ENCODE measurements at regions not wholly inside any gene's neighbourhood (a gene's known extent, or its start where the extent isn't known, plus 50 kb on each side); places are given as distances from the start of the nearest gene placed in this dataset.
"Not testable (repeated sequence)": the region's sequence is repeated elsewhere in the genome, so short reads cannot be mapped to it uniquely, and the experiment has no call there.

GRCh38 chr12:83361071-83361470, 674.4 kb downstream of the TMTC2 start:
- DNase-seq (ENCODE audit: low read depth), result no peak

GRCh38 chr12:83349907-83350611, 663.4 kb downstream of the TMTC2 start:
- DNase-seq (ENCODE audit: low read depth), result no peak

GRCh38 chr12:83346333-83346732, 659.6 kb downstream of the TMTC2 start:
- DNase-seq (ENCODE audit: low read depth), result no peak

- DNase-seq (ENCODE audit: low read depth), result no peak
Measured at GRCh38 chr12:83343767-83344166, 657.1 kb downstream of the TMTC2 start.

- DNase-seq (ENCODE audit: low read depth), result no peak
Measured at GRCh38 chr12:83335748-83336147, 649.0 kb downstream of the TMTC2 start.

GRCh38 chr12:83326666-83327065, 640.0 kb downstream of the TMTC2 start:
- DNase-seq (ENCODE audit: low read depth), result no peak

GRCh38 chr12:83323866-83324265, 637.2 kb downstream of the TMTC2 start:
- no peak for DNase-seq (ENCODE audit: low read depth)

GRCh38 chr12:83322809-83323208, 636.1 kb downstream of the TMTC2 start:
- no peak for DNase-seq (ENCODE audit: low read depth)

- DNase-seq (ENCODE audit: low read depth), result no peak
Measured at GRCh38 chr12:83321971-83322370, 635.3 kb downstream of the TMTC2 start.

- no peak for DNase-seq (ENCODE audit: low read depth)
Measured at GRCh38 chr12:83320350-83320749, 633.6 kb downstream of the TMTC2 start.

- DNase-seq (ENCODE audit: low read depth), result no peak
Measured at GRCh38 chr12:83318386-83319098, 631.8 kb downstream of the TMTC2 start.

GRCh38 chr12:83317595-83317994, 630.9 kb downstream of the TMTC2 start:
- DNase-seq (ENCODE audit: low read depth), result no peak

GRCh38 chr12:83313827-83314226, 627.1 kb downstream of the TMTC2 start:
- DNase-seq (ENCODE audit: low read depth), result no peak

GRCh38 chr12:83313322-83313721, 626.6 kb downstream of the TMTC2 start:
- no peak for DNase-seq (ENCODE audit: low read depth)

- no peak for DNase-seq (ENCODE audit: low read depth)
Measured at GRCh38 chr12:83276904-83277303, 590.2 kb downstream of the TMTC2 start.

- DNase-seq (ENCODE audit: low read depth), result no peak
Measured at GRCh38 chr12:83271201-83271600, 584.5 kb downstream of the TMTC2 start.

- no peak for DNase-seq (ENCODE audit: low read depth)
Measured at GRCh38 chr12:83265808-83266207, 579.1 kb downstream of the TMTC2 start.

GRCh38 chr12:83261998-83262397, 575.3 kb downstream of the TMTC2 start:
- DNase-seq (ENCODE audit: low read depth), result no peak

- not testable (repeated sequence) for DNase-seq (ENCODE audit: low read depth)
Measured at GRCh38 chr12:83260126-83260525, 573.4 kb downstream of the TMTC2 start.

GRCh38 chr12:83257726-83258125, 571.0 kb downstream of the TMTC2 start:
- DNase-seq (ENCODE audit: low read depth), result no peak

- DNase-seq (ENCODE audit: low read depth), result no peak
Measured at GRCh38 chr12:83256562-83256961, 569.9 kb downstream of the TMTC2 start.

GRCh38 chr12:83250866-83251265, 564.2 kb downstream of the TMTC2 start:
- no peak for DNase-seq (ENCODE audit: low read depth)

GRCh38 chr12:83245156-83245555, 558.5 kb downstream of the TMTC2 start:
- DNase-seq (ENCODE audit: low read depth), result no peak

GRCh38 chr12:83244001-83244400, 557.3 kb downstream of the TMTC2 start:
- no peak for DNase-seq (ENCODE audit: low read depth)

All from stimulated activated CD4-positive, alpha-beta T cell treated with anti-CD3 and anti-CD28 coated beads, Interleukin-2, amount 100 ng/mL, for 4 hours (primary cell).